CD4-positive, alpha-beta T cell treated with Interleukin-17A for 4 hours (primary cell): ENCODE measurements at regions not wholly inside any gene's neighbourhood (a gene's known extent, or its start where the extent isn't known, plus 50 kb on each side); places are given as distances from the start of the nearest gene placed in this dataset.
"Not testable (repeated sequence)": the region's sequence is repeated elsewhere in the genome, so short reads cannot be mapped to it uniquely, and the experiment has no call there.

Experiments
- DNase-seq: peaks from one replicate; pipeline ENCODE4 v3.0.0-alpha.2; 2020; ENCODE audit warnings: mixed read lengths

GRCh38 chr5:127133071-127133470 lies 59.8 kb upstream of the C5orf63 start:
- no peak for DNase-seq

- no peak for DNase-seq
Measured at GRCh38 chr5:127136908-127137307, 63.6 kb upstream of the C5orf63 start.

- DNase-seq = no peak
Measured at GRCh38 chr5:127143722-127144121, 70.4 kb upstream of the C5orf63 start.

- no peak for DNase-seq
Measured at GRCh38 chr5:127153031-127153430, 79.7 kb upstream of the C5orf63 start.

GRCh38 chr5:127153521-127153920 lies 80.2 kb upstream of the C5orf63 start:
- no peak for DNase-seq

- no peak for DNase-seq
Measured at GRCh38 chr5:127163750-127164149, 90.4 kb upstream of the C5orf63 start.

GRCh38 chr5:127170918-127171600 lies 97.8 kb upstream of the C5orf63 start:
- no peak for DNase-seq

- DNase-seq = no peak
Measured at GRCh38 chr5:127176769-127177168, 103.5 kb upstream of the C5orf63 start.

GRCh38 chr5:127182631-127183030 lies 108.0 kb upstream of the MEGF10 start:
- not testable (repeated sequence) for DNase-seq

- DNase-seq = no peak
Measured at GRCh38 chr5:127183332-127183731, 107.3 kb upstream of the MEGF10 start.

- DNase-seq = no peak
Measured at GRCh38 chr5:127184851-127185250, 105.7 kb upstream of the MEGF10 start.

- DNase-seq = no peak
Measured at GRCh38 chr5:127186657-127187056, 103.9 kb upstream of the MEGF10 start.

- DNase-seq = no peak
Measured at GRCh38 chr5:127187706-127188105, 102.9 kb upstream of the MEGF10 start.

- DNase-seq = no peak
Measured at GRCh38 chr5:127192150-127192549, 98.4 kb upstream of the MEGF10 start.

- DNase-seq = no peak
Measured at GRCh38 chr5:127192836-127193338, 97.7 kb upstream of the MEGF10 start.

GRCh38 chr5:127196042-127196441 lies 94.6 kb upstream of the MEGF10 start:
- DNase-seq = no peak

- DNase-seq = not testable (repeated sequence)
Measured at GRCh38 chr5:127197402-127198167, 93.0 kb upstream of the MEGF10 start.

GRCh38 chr5:127202738-127203137 lies 87.9 kb upstream of the MEGF10 start:
- DNase-seq = not testable (repeated sequence)

- DNase-seq = no peak
Measured at GRCh38 chr5:127203818-127204217, 86.8 kb upstream of the MEGF10 start.

- no peak for DNase-seq
Measured at GRCh38 chr5:127205147-127205546, 85.4 kb upstream of the MEGF10 start.

GRCh38 chr5:127206320-127207113 lies 84.1 kb upstream of the MEGF10 start:
- DNase-seq = no peak

GRCh38 chr5:127210042-127210441 lies 80.6 kb upstream of the MEGF10 start:
- DNase-seq = no peak

GRCh38 chr5:127213231-127213630 lies 77.4 kb upstream of the MEGF10 start:
- no peak for DNase-seq
